T-helper 2 cell treated with Interferon-gamma antibody and Interleukin-4, amounts not matched to agents 5 μg/mL and 100 μg/mL, for 36 hours (primary cell): ENCODE measurements at regions not wholly inside any gene's neighbourhood (a gene's known extent, or its start where the extent isn't known, plus 50 kb on each side); places are given as distances from the start of the nearest gene placed in this dataset.

ENCODE experiments used
- DNase-seq: peaks from one replicate; pipeline ENCODE4 v3.0.0; 2021; ENCODE audit warnings: low spot score
- H3K27ac Mint-ChIP-seq: one replicate; pipeline ENCODE4 v1.8.0; 2021; ENCODE audit warnings: mild to moderate bottlenecking, mixed read lengths
- H3K27me3 Mint-ChIP-seq: one replicate; pipeline ENCODE4 v1.8.0; 2021; ENCODE audit warnings: low read depth, mixed read lengths
- H3K36me3 Mint-ChIP-seq: one replicate; pipeline ENCODE4 v1.8.0; 2021; ENCODE audit warnings: low read depth, mixed read lengths
- H3K4me1 Mint-ChIP-seq: one replicate; pipeline ENCODE4 v1.8.0; 2021; ENCODE audit warnings: low read depth, mixed read lengths
- H3K4me3 Mint-ChIP-seq: one replicate; pipeline ENCODE4 v1.8.0; 2022; ENCODE audit warnings: mild to moderate bottlenecking, moderate library complexity, mixed read lengths
- H3K9me3 Mint-ChIP-seq: one replicate; pipeline ENCODE4 v1.8.0; 2021; ENCODE audit warnings: mixed read lengths

GRCh38 chr3:41080141-41080540 is 119.2 kb upstream of the CTNNB1 start:
- no peak overlapping the region for H3K4me3 Mint-ChIP-seq
- H3K9me3 Mint-ChIP-seq = no peaks in the 10 kb centered on the region
- no peaks in the 10 kb centered on the region for H3K36me3 Mint-ChIP-seq
- no peak overlapping the region for H3K27ac Mint-ChIP-seq
- DNase-seq = no peak
- H3K4me1 Mint-ChIP-seq = no peaks in the 10 kb centered on the region
- H3K27me3 Mint-ChIP-seq = no peaks in the 10 kb centered on the region

- no peak for DNase-seq
- H3K9me3 Mint-ChIP-seq = no peaks in the 10 kb centered on the region
- no peaks in the 10 kb centered on the region for H3K4me1 Mint-ChIP-seq
- no peaks in the 10 kb centered on the region for H3K27me3 Mint-ChIP-seq
- no peak overlapping the region for H3K4me3 Mint-ChIP-seq
- no peak overlapping the region for H3K27ac Mint-ChIP-seq
- no peaks in the 10 kb centered on the region for H3K36me3 Mint-ChIP-seq
These were observed 110.4 kb upstream of the CTNNB1 start for GRCh38 chr3:41088882-41089281.

GRCh38 chr3:41089566-41089965 is 109.7 kb upstream of the CTNNB1 start:
- Mint-ChIP-seq H3K4me1 (no peaks in the 10 kb centered on the region), H3K4me3 (no peak overlapping the region), H3K27ac (no peak overlapping the region), H3K9me3 (no peaks in the 10 kb centered on the region), H3K27me3 (no peaks in the 10 kb centered on the region), H3K36me3 (no peaks in the 10 kb centered on the region)
- DNase-seq = no peak

- Mint-ChIP-seq H3K4me3 (no peak overlapping the region), H3K27ac (no peak overlapping the region), H3K27me3 (no peaks in the 10 kb centered on the region), H3K9me3 (no peaks in the 10 kb centered on the region), H3K4me1 (no peaks in the 10 kb centered on the region), H3K36me3 (no peaks in the 10 kb centered on the region)
- DNase-seq = no peak
These were observed 106.5 kb upstream of the CTNNB1 start for GRCh38 chr3:41092844-41093243.

- H3K4me1 Mint-ChIP-seq = no peaks in the 10 kb centered on the region
- H3K36me3 Mint-ChIP-seq = no peaks in the 10 kb centered on the region
- peaks cover 3% of the 10 kb centered on the region for H3K27me3 Mint-ChIP-seq
- no peak for DNase-seq
- no peak overlapping the region for H3K27ac Mint-ChIP-seq
- no peaks in the 10 kb centered on the region for H3K9me3 Mint-ChIP-seq
- no peak overlapping the region for H3K4me3 Mint-ChIP-seq
These were observed 105.8 kb upstream of the CTNNB1 start for GRCh38 chr3:41093476-41093875.

GRCh38 chr3:41094351-41094750 is 105.0 kb upstream of the CTNNB1 start:
- Mint-ChIP-seq H3K4me3 (no peak overlapping the region), H3K36me3 (no peaks in the 10 kb centered on the region), H3K4me1 (no peaks in the 10 kb centered on the region), H3K9me3 (no peaks in the 10 kb centered on the region), H3K27me3 (peaks cover 4% of the 10 kb centered on the region), H3K27ac (no peak overlapping the region)
- no peak for DNase-seq

- Mint-ChIP-seq H3K27ac (no peak overlapping the region), H3K36me3 (no peaks in the 10 kb centered on the region), H3K27me3 (peaks cover 4% of the 10 kb centered on the region), H3K9me3 (no peaks in the 10 kb centered on the region), H3K4me1 (no peaks in the 10 kb centered on the region), H3K4me3 (no peak overlapping the region)
- DNase-seq = no peak
These were observed 103.6 kb upstream of the CTNNB1 start for GRCh38 chr3:41095702-41096101.

- Mint-ChIP-seq H3K4me1 (no peaks in the 10 kb centered on the region), H3K27me3 (peaks cover 4% of the 10 kb centered on the region), H3K4me3 (no peak overlapping the region), H3K9me3 (no peaks in the 10 kb centered on the region), H3K27ac (no peak overlapping the region), H3K36me3 (no peaks in the 10 kb centered on the region)
- DNase-seq = no peak
These were observed 101.3 kb upstream of the CTNNB1 start for GRCh38 chr3:41097896-41098496.

- Mint-ChIP-seq H3K27me3 (peaks cover 4% of the 10 kb centered on the region), H3K4me3 (no peak overlapping the region), H3K9me3 (no peaks in the 10 kb centered on the region), H3K27ac (no peak overlapping the region), H3K4me1 (no peaks in the 10 kb centered on the region), H3K36me3 (no peaks in the 10 kb centered on the region)
- no peak for DNase-seq
These were observed 98.1 kb upstream of the CTNNB1 start for GRCh38 chr3:41101231-41101630.

- no peaks in the 10 kb centered on the region for H3K36me3 Mint-ChIP-seq
- no peak overlapping the region for H3K4me3 Mint-ChIP-seq
- no peak overlapping the region for H3K27ac Mint-ChIP-seq
- no peaks in the 10 kb centered on the region for H3K9me3 Mint-ChIP-seq
- H3K4me1 Mint-ChIP-seq = no peaks in the 10 kb centered on the region
- peaks cover 7% of the 10 kb centered on the region for H3K27me3 Mint-ChIP-seq
- no peak for DNase-seq
These were observed 97.2 kb upstream of the CTNNB1 start for GRCh38 chr3:41102053-41102556.

- no peak for DNase-seq
- H3K4me3 Mint-ChIP-seq = no peak overlapping the region
- H3K4me1 Mint-ChIP-seq = no peaks in the 10 kb centered on the region
- no peaks in the 10 kb centered on the region for H3K36me3 Mint-ChIP-seq
- peaks cover 12% of the 10 kb centered on the region for H3K27me3 Mint-ChIP-seq
- no peaks in the 10 kb centered on the region for H3K9me3 Mint-ChIP-seq
- H3K27ac Mint-ChIP-seq = no peak overlapping the region
These were observed 96.6 kb upstream of the CTNNB1 start for GRCh38 chr3:41102750-41103149.

GRCh38 chr3:41103200-41103599 is 96.1 kb upstream of the CTNNB1 start:
- no peak for DNase-seq
- Mint-ChIP-seq H3K27ac (no peak overlapping the region), H3K4me3 (no peak overlapping the region), H3K36me3 (no peaks in the 10 kb centered on the region), H3K9me3 (no peaks in the 10 kb centered on the region), H3K27me3 (peaks cover 14% of the 10 kb centered on the region), H3K4me1 (no peaks in the 10 kb centered on the region)

GRCh38 chr3:41104147-41104546 is 95.2 kb upstream of the CTNNB1 start:
- no peak overlapping the region for H3K27ac Mint-ChIP-seq
- DNase-seq = no peak

GRCh38 chr3:41106691-41107090 is 92.6 kb upstream of the CTNNB1 start:
- peaks cover 14% of the 10 kb centered on the region for H3K27me3 Mint-ChIP-seq
- no peaks in the 10 kb centered on the region for H3K4me1 Mint-ChIP-seq
- no peaks in the 10 kb centered on the region for H3K9me3 Mint-ChIP-seq
- no peak for DNase-seq
- H3K27ac Mint-ChIP-seq = no peak overlapping the region
- no peaks in the 10 kb centered on the region for H3K36me3 Mint-ChIP-seq
- no peak overlapping the region for H3K4me3 Mint-ChIP-seq

More at GRCh38 chr3:41104147-41104546, 95.2 kb upstream of the CTNNB1 start:
- no peaks in the 10 kb centered on the region for H3K4me1 Mint-ChIP-seq
- no peaks in the 10 kb centered on the region for H3K9me3 Mint-ChIP-seq
- H3K4me3 Mint-ChIP-seq = no peak overlapping the region
- peaks cover 12% of the 10 kb centered on the region for H3K27me3 Mint-ChIP-seq
- H3K36me3 Mint-ChIP-seq = no peaks in the 10 kb centered on the region

GRCh38 chr3:41111011-41111410 is 88.3 kb upstream of the CTNNB1 start:
- Mint-ChIP-seq H3K27ac (no peak overlapping the region), H3K4me1 (no peaks in the 10 kb centered on the region), H3K4me3 (no peak overlapping the region), H3K27me3 (peaks cover 14% of the 10 kb centered on the region), H3K36me3 (no peaks in the 10 kb centered on the region), H3K9me3 (no peaks in the 10 kb centered on the region)
- no peak for DNase-seq
